Ascending aorta (tissue), 2 donors: ENCODE measurements at regions not wholly inside any gene's neighbourhood (a gene's known extent, or its start where the extent isn't known, plus 50 kb on each side); places are given as distances from the start of the nearest gene placed in this dataset.

ENCODE experiments used
- DNase-seq, 2 donors: peaks; one replicate each; pipeline ENCODE4 v3.0.0-alpha.2; 2019; ENCODE audit warnings: low spot score in 2 of 2
- H3K27ac ChIP-seq, 2 donors: fragments of 200-600 bp; sonication (generic); one replicate each; pipeline ENCODE4 v1.5.1; 2016 to 2017; ENCODE audit warnings: mild to moderate bottlenecking in 1 of 2
- H3K27me3 ChIP-seq: fragments of 200-600 bp; sonication (generic); one replicate; pipeline ENCODE4 v1.5.1; 2017
- H3K36me3 ChIP-seq, 2 donors: fragments of 200-600 bp; sonication (generic); one replicate each; pipeline ENCODE4 v1.5.1; 2016
- H3K4me1 ChIP-seq, 2 donors: fragments of 200-600 bp; sonication (generic); one replicate each; pipeline ENCODE4 v1.5.1; 2016 to 2017; ENCODE audit warnings: mild to moderate bottlenecking in 1 of 2
- H3K4me3 ChIP-seq, 2 donors: fragments of 200-600 bp; sonication (generic); one replicate each; pipeline ENCODE4 v1.5.1; 2016 to 2017; ENCODE audit warnings: mild to moderate bottlenecking in 1 of 2
- H3K9me3 ChIP-seq, 2 donors: fragments of 200-600 bp; sonication (generic); one replicate each; pipeline ENCODE4 v1.5.1; 2016
- intact Hi-C: fragments of 100-400 bp; cut with DNase I; formaldehyde crosslinking; loops from one replicate; pipeline ENCODE4 v1.15.1; 2023
- TF ChIP-seq, protein P1 (sequence below), 3 experiments: fragments of 200-600 bp in 2 of 3; fragments of 450-650 bp in 1 of 3; sonication (generic) in 2 of 3; IDR thresholded peaks; one replicate each; pipeline ENCODE4 v1.5.1; 2016 to 2019; ENCODE audit warnings: antibody characterized with exemption in 3 of 3, mild to moderate bottlenecking in 1 of 3, moderate library complexity in 1 of 3

DNA sequence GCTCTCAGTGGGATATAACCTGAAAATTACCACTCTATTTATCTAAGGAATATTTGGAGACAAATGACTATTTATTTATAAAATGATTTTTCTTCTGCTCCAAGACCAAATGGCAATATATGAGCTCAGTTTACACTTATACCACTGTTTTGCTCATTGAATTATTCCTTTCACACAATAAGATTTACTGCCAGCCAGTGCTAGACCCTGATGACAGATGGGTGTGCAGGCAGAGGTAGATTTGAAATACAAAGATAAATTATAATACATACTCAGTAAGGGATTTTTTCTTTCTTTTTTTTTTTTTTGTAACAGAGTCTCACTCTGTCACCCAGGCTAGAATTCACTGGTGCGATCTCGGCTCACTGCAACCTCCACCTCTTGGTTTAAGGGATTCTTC, 980.3 kb downstream of the EPHA3 start:
- Histone ChIP-seq H3K27ac (no peak overlapping the region), H3K4me3 (no peak overlapping the region), H3K36me3 (no peaks in the 10 kb centered on the region), H3K4me1 (no peaks in the 10 kb centered on the region), H3K27me3 (no peaks in the 10 kb centered on the region), H3K9me3 (no peaks in the 10 kb centered on the region)
- TF ChIP-seq, protein P1, sequence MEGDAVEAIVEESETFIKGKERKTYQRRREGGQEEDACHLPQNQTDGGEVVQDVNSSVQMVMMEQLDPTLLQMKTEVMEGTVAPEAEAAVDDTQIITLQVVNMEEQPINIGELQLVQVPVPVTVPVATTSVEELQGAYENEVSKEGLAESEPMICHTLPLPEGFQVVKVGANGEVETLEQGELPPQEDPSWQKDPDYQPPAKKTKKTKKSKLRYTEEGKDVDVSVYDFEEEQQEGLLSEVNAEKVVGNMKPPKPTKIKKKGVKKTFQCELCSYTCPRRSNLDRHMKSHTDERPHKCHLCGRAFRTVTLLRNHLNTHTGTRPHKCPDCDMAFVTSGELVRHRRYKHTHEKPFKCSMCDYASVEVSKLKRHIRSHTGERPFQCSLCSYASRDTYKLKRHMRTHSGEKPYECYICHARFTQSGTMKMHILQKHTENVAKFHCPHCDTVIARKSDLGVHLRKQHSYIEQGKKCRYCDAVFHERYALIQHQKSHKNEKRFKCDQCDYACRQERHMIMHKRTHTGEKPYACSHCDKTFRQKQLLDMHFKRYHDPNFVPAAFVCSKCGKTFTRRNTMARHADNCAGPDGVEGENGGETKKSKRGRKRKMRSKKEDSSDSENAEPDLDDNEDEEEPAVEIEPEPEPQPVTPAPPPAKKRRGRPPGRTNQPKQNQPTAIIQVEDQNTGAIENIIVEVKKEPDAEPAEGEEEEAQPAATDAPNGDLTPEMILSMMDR (IDR thresholded peaks at IDR 0.05): no peak
- DNase-seq: no peak
- intact Hi-C loops: no loop called here

DNA sequence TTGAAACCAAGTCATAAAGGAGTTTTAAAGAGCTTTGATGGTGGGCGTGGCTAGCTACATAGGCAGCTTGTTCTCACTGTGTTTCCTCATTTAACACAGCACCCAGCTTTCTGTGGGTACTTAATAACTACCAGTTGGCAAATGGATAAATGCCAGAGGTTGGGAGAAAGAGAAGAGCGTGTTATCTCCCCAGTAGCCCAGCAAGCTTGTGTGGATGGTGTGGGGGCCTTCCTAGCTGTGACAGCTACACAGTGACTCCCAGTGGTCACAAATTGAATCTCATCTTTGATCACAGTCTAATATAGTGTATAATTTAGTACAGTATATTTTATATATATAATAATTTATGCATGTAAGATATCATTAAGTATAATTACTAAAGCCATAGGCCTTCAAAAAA, 984.1 kb downstream of the EPHA3 start:
- intact Hi-C loops: loop anchor here (10.0 kb wide), 1 partner anchor 1887 kb away; no protein-coding TSS in a partner anchor
- TF ChIP-seq, protein P1 (IDR thresholded peaks at IDR 0.05): peak in 2 of 3 experiments; percentile 43 to 61
- Histone ChIP-seq H3K36me3 (no peaks in the 10 kb centered on the region), H3K4me3 (peak overlapping the region in 1 of 2 donors; percentile 13), H3K4me1 (no peaks in the 10 kb centered on the region), H3K9me3 (no peaks in the 10 kb centered on the region), H3K27ac (no peak overlapping the region), H3K27me3 (no peaks in the 10 kb centered on the region)
- no peak for DNase-seq

DNA sequence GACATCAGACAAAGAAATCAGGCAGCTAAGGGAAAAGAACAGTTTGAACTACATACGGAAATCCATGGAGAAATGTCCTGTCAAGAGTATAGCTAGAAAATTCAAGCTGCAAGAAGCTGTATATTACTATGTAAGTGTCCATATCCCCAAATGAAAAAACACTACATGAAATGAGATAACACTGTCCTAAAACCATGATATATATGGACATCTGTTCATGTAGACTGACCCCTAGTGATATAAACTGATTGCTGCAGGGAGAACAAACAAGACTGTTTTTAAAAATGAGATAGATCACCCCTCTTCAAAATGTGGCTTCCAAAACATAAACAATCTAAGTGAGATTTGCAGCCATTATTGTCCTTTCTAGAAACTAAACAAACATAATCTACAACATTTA, 985.6 kb downstream of the EPHA3 start:
- no peak overlapping the region for H3K4me3 ChIP-seq
- H3K27ac ChIP-seq: no peak overlapping the region
- intact Hi-C loops: loop anchor here (10.0 kb wide), 1 partner anchor 1888 kb away; no protein-coding TSS in a partner anchor
- no peaks in the 10 kb centered on the region for H3K27me3 ChIP-seq
- H3K36me3 ChIP-seq: no peaks in the 10 kb centered on the region
- DNase-seq: no peak
- TF ChIP-seq, protein P1 (IDR thresholded peaks at IDR 0.05): peak in 2 of 3 experiments; percentile 24 to 41
- no peaks in the 10 kb centered on the region for H3K4me1 ChIP-seq
- no peaks in the 10 kb centered on the region for H3K9me3 ChIP-seq

DNA sequence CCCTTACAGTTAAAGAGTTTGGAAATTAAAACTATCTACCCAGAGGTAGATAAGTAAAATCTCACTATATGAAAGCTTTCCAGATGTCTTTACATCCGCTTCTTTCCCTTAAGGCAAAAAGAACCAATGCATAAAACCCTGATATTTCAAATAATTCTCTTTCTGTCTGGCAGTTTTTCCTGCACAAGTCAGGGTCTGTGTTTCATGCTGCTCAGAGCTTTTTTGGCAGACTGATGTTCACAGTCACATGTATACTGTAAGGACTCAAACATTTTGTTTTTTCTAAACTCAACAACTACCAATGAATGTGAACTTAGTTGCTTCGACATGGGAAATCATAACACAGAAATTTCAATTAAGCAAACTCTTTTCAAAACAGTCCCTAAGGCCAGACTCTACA, 988.4 kb downstream of the EPHA3 start:
- TF ChIP-seq, protein P1 (IDR thresholded peaks at IDR 0.05): no peak
- DNase-seq: no peak
- no peaks in the 10 kb centered on the region for H3K36me3 ChIP-seq
- H3K9me3 ChIP-seq: no peaks in the 10 kb centered on the region
- H3K4me1 ChIP-seq: no peaks in the 10 kb centered on the region
- no peak overlapping the region for H3K4me3 ChIP-seq
- intact Hi-C loops: loop anchor here (10.0 kb wide), 1 partner anchor 1891 kb away; no protein-coding TSS in a partner anchor
- no peaks in the 10 kb centered on the region for H3K27me3 ChIP-seq
- no peak overlapping the region for H3K27ac ChIP-seq

DNA sequence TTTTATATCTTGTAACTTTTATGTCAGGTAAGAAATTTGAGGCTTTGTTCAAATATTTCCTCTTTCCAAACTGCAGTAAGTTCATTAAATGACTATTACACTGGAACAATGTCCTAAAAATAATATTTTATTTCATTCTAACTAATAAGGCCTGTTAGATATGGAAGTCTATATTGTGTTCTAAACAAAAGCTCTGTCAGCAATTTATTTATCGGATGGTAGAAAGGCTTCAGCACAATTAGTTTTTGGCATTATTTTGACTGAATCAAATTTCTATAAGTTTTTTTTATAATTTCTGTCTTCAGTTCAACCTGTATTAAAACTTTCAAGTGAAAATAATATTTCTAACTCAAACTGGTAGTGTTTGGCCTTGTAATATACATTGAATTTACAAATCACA, 992.1 kb downstream of the EPHA3 start:
- no peaks in the 10 kb centered on the region for H3K9me3 ChIP-seq
- no peaks in the 10 kb centered on the region for H3K36me3 ChIP-seq
- H3K4me3 ChIP-seq: no peak overlapping the region
- intact Hi-C loops: loop anchor here (10.0 kb wide), 1 partner anchor 1895 kb away; no protein-coding TSS in a partner anchor
- no peak for DNase-seq
- H3K27ac ChIP-seq: no peak overlapping the region
- H3K27me3 ChIP-seq: no peaks in the 10 kb centered on the region
- no peaks in the 10 kb centered on the region for H3K4me1 ChIP-seq
- TF ChIP-seq, protein P1 (IDR thresholded peaks at IDR 0.05): no peak

DNA sequence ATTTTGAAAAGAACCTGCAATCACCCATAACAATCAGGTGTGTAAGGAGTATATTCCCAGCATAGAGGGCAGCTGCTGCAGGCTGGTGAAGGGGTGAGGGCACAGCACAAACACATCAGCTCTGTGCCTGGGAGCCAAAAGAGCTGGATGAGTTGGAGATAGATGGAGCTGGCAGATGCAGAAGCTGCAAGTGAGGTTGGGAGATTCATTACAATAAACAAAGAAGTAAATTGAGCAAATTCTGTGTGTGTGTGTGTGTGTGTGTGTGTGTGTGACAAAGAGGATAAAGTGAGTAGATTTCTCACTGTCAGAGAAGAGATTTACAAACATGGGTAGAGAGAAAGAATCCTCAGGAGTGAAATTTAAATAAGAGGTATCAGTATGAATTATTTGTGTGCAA, 994.7 kb downstream of the EPHA3 start:
- H3K4me3 ChIP-seq: no peak overlapping the region
- TF ChIP-seq, protein P1 (IDR thresholded peaks at IDR 0.05): no peak

More for the DNA sequence above, 994.7 kb downstream of the EPHA3 start:
- DNase-seq: no peak
- no peaks in the 10 kb centered on the region for H3K36me3 ChIP-seq
- no peak overlapping the region for H3K27ac ChIP-seq
- H3K27me3 ChIP-seq: no peaks in the 10 kb centered on the region
- intact Hi-C loops: no loop called here
- no peaks in the 10 kb centered on the region for H3K9me3 ChIP-seq
- H3K4me1 ChIP-seq: no peaks in the 10 kb centered on the region
